Stimulated activated naive CD8-positive, alpha-beta T cell treated with anti-CD3 and anti-CD28 coated beads, Interleukin-15, amount 100 ng/mL, for 72 hours (primary cell): ENCODE measurements at regions not wholly inside any gene's neighbourhood (a gene's known extent, or its start where the extent isn't known, plus 50 kb on each side); places are given as distances from the start of the nearest gene placed in this dataset.
"Not testable (repeated sequence)": the region's sequence is repeated elsewhere in the genome, so short reads cannot be mapped to it uniquely, and the experiment has no call there.

Experiments used
- ATAC-seq: fragments of 150-1000 bp; cut with Tn5 transposase; 2 replicates; pipeline ENCODE4 v1.10.0; 2021; ENCODE audit warnings: mild to moderate bottlenecking, moderate library complexity
- DNase-seq, 2 donors: peaks; one replicate each; pipeline ENCODE4 v3.0.0; 2021 to 2022
- H3K27ac Mint-ChIP-seq, 2 donors: one replicate each; pipeline ENCODE4 v1.8.0; 2022; ENCODE audit warnings: mild to moderate bottlenecking in 2 of 2, mixed read lengths in 2 of 2, moderate library complexity in 2 of 2
- H3K27me3 Mint-ChIP-seq: one replicate; pipeline ENCODE4 v1.8.0; 2022; ENCODE audit warnings: mixed read lengths
- H3K4me1 Mint-ChIP-seq: one replicate; pipeline ENCODE4 v1.8.0; 2022; ENCODE audit warnings: mild to moderate bottlenecking, mixed read lengths
- H3K4me3 Mint-ChIP-seq, 2 donors: one replicate each; pipeline ENCODE4 v1.8.0; 2022; ENCODE audit warnings: mild to moderate bottlenecking in 2 of 2, mixed read lengths in 2 of 2, moderate library complexity in 1 of 2
- H3K9me3 Mint-ChIP-seq, 2 donors: one replicate each; pipeline ENCODE4 v1.8.0; 2022; ENCODE audit warnings: mixed read lengths in 2 of 2

DNA sequence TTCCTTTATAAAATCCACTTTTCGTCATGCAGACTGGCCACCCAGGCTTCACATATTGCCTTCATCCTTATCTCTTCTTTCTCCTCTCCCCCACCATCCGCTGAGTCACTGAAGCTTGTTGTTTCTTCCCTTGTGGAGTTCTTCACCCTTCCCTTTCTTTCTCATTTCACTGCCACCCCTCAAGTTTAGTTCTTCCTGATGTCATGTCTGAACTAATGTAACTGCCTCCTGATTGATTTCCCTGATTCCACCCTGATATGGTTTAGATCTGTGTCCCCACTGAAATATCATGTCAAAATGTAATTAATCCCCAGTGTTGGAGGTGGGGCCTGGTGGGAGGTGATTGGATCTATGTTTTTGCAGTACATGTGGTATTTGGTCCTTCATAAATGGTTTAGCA lies 151.4 kb downstream of the CPEB2 start:
- H3K9me3 Mint-ChIP-seq = peaks cover 11 to 21% of the 10 kb centered on the region in 2 donors
- no peak for ATAC-seq

DNA sequence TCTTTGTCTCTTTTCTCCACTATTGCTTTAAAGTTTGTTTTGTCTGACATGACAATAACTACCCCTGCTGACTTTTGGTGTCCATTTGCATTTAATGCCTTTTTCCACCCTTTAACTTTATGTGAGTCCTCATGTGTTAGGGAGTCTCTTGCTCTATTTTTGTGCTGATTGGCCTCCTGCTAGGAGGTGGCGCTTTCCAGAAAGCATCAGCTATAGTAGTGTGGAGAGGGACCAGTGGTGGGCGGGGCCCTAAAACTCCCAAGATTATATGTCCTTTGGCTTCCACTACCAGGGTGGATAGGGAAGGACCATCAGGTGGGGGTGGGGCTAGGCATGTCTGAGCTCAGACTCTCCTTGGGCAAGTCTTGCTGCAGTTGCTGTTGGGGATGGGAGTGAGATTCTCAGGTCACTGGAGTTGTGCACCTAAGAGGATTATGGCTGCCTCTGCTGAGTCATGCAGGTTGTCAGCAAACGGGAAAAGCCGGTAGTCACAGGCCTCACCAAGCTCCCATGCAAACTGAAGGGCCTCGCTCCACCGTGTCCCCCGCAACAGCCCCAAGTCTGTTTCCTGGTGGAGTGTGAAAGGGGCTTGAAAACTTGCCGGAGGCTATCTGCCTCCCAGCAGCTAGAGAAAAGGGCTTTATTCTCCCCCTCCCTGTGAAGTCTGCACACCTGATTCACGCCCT lies 156.3 kb downstream of the CPEB2 start:
- DNase-seq (no peak), ATAC-seq (no peak)
- peaks cover 11 to 21% of the 10 kb centered on the region in 2 donors for H3K9me3 Mint-ChIP-seq
- H3K4me1 Mint-ChIP-seq = no peaks in the 10 kb centered on the region
- H3K27ac Mint-ChIP-seq = peak overlapping the region in 1 of 2 donors; percentile 77
- peaks cover 32% of the 10 kb centered on the region for H3K27me3 Mint-ChIP-seq
- H3K4me3 Mint-ChIP-seq = no peak overlapping the region

More for the DNA sequence above, 151.4 kb downstream of the CPEB2 start:
- peaks cover 19% of the 10 kb centered on the region for H3K27me3 Mint-ChIP-seq
- no peak for DNase-seq
- H3K27ac Mint-ChIP-seq = no peak overlapping the region
- no peaks in the 10 kb centered on the region for H3K4me1 Mint-ChIP-seq
- no peak overlapping the region for H3K4me3 Mint-ChIP-seq

DNA sequence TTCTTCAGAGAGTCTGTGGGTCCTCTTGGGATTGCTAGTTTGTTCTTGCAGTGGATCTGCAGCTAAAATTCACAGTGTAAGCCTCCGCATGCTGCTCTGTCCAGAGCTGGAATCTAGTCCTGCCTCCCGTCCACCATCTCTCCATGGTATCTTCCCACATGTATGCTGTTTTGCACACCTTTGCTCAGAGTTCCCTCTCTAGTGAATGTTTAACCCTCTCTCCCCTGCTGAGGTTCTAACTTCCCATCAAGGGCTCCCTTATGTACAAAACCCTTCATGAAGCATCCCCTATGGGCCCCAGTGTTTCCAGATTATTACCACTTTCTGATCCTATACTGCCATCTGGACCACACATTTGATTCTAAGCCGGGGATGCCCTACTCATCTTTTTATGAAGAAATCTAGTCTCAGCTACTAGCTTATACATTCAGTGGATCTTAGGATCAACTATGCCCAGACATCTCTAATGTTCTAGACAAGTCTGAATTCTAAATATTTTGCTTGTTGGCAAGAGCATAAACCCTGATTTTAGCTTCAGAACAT lies 157.3 kb downstream of the CPEB2 start:
- Mint-ChIP-seq H3K9me3 (peaks cover 11 to 21% of the 10 kb centered on the region in 2 donors), H3K4me1 (no peaks in the 10 kb centered on the region), H3K27ac (no peak overlapping the region), H3K4me3 (no peak overlapping the region), H3K27me3 (peaks cover 32% of the 10 kb centered on the region)
- no peak for DNase-seq
- no peak for ATAC-seq

DNA sequence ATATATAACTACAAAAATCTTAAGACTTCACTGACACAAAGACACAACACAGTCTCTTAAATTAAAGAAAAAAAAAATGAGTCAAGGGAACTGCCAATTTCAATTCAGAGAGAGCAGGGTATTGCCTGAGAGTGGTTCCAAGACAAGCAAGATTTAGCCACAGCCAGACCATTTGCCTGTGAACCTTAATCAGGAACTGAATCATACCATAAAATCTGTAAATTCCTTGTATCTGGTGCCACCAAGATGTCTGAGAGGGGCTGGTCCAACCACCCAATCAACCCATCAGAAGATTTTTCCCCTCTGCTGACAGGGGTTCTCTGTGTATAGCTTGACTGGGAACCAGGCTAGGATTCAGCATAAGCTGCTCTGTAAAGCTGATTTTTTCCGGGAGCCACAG lies 159.2 kb downstream of the CPEB2 start:
- H3K27ac Mint-ChIP-seq = no peak overlapping the region
- H3K4me3 Mint-ChIP-seq = no peak overlapping the region
- no peaks in the 10 kb centered on the region for H3K4me1 Mint-ChIP-seq
- H3K9me3 Mint-ChIP-seq = peaks cover 0 to 10% of the 10 kb centered on the region in 2 donors
- H3K27me3 Mint-ChIP-seq = peaks cover 23% of the 10 kb centered on the region
- DNase-seq (no peak), ATAC-seq (no peak)

DNA sequence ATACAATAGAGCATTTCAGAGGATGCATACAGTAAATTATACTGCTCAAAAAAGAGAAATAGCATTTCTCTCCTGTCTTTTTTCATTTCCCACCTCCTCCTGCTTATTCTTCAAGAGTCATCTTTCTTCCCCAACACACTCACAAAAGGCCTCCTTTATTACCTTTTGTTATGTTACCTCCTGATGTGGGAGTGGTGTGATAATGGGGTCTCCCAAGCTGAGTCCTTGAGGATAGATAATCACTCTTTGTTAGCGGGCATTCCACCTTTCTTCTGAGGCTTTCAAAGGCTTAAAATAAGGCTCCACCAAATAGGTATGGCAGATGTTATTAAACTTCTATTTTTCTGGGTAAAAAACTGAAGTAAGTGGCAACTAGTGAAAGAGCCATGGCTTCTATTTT lies 159.8 kb downstream of the CPEB2 start:
- no peak overlapping the region for H3K4me3 Mint-ChIP-seq
- no peak overlapping the region for H3K27ac Mint-ChIP-seq
- ATAC-seq = no peak
- H3K27me3 Mint-ChIP-seq = peaks cover 21% of the 10 kb centered on the region
- no peaks in the 10 kb centered on the region for H3K4me1 Mint-ChIP-seq
- DNase-seq = no peak
- H3K9me3 Mint-ChIP-seq = peaks cover 0 to 8% of the 10 kb centered on the region in 2 donors

DNA sequence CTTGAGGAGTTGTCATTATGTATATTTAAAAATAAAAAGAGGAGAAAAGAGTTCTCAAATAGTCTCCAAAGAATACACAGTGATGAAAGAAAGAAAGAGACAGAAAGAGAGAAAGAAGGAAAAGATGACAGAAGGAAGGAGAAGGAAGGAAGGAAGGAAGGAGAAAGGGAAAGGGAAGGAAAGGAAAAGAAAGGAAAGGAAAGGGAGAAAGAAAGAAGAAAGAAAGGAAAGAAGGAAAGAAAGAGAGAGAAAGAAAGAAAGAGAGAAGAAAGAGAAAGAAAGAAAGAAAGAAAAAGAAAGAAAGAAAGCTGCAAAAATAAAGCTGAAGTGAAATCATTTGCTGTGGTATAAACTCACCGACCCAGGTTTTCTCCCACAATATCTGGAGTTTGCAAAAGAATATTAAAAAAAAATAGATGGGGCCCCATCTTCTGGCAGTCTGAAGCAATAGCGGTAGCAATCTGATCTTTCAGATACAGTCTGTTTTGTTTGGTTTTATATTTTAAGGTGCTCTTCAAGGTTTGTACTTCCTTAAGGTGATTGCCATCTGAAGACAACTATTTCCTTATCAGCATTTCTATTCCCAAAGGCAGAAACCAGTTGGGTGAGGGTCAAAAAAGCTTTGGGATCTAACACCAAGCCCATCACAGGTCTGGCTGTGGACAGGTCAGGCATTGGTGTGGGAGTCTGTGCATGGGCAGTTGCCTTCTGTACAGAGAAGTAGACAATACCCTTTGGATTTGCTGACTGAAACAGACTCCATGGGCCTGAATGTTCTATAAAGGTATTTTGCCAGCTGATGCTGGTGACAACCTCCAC lies 160.4 kb downstream of the CPEB2 start:
- Mint-ChIP-seq H3K27me3 (peaks cover 16% of the 10 kb centered on the region), H3K9me3 (peaks cover 0 to 2% of the 10 kb centered on the region in 2 donors), H3K4me1 (no peaks in the 10 kb centered on the region), H3K4me3 (no peak overlapping the region), H3K27ac (no peak overlapping the region)
- no peak for ATAC-seq
- DNase-seq = no peak

DNA sequence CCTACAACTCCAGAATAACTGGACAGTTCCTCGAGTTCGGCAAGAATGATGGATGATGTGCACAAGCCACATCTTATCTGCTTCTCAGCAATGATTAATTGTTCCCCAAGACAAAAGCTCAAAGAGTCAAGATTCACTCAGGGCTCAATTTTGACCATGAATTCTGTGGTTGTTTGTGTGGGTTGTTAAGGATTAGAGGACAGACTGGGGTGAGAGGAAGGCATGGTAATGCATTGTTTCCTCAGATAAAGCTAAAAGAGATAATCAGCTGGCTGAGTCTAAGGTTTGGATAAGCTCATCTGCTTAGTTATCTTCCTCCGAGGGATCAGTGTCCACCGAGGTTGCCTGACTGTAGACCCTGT lies 161.0 kb downstream of the CPEB2 start:
- ATAC-seq = no peak

DNA sequence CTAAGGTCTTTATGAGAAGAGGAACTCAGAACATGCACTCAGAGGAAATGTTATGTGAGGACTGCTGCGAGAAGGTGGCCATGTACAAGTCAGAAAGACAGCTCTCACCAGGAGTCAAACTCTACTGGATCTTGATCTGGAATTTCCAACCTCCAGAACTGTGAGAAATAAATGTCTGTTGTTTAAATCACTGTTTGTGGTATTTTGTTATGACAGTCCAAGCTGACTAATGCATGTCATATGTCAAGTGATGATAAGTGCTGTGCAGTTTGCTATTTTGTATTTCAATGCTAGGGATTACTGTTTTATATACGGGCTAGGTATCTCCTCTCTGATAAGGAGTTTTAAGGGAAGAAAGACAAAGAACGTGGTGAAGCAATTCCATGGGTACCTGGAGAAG lies 162.3 kb downstream of the CPEB2 start:
- DNase-seq = no peak
- H3K9me3 Mint-ChIP-seq = no peaks in the 10 kb centered on the region
- peaks cover 4% of the 10 kb centered on the region for H3K27me3 Mint-ChIP-seq
- H3K4me3 Mint-ChIP-seq = no peak overlapping the region
- no peak for ATAC-seq
- H3K27ac Mint-ChIP-seq = no peak overlapping the region
- H3K4me1 Mint-ChIP-seq = no peaks in the 10 kb centered on the region

More for the DNA sequence above, 161.0 kb downstream of the CPEB2 start:
- H3K27me3 Mint-ChIP-seq = peaks cover 13% of the 10 kb centered on the region
- no peaks in the 10 kb centered on the region for H3K9me3 Mint-ChIP-seq
- H3K4me1 Mint-ChIP-seq = no peaks in the 10 kb centered on the region
- no peak for DNase-seq
- H3K4me3 Mint-ChIP-seq = no peak overlapping the region
- H3K27ac Mint-ChIP-seq = no peak overlapping the region

DNA sequence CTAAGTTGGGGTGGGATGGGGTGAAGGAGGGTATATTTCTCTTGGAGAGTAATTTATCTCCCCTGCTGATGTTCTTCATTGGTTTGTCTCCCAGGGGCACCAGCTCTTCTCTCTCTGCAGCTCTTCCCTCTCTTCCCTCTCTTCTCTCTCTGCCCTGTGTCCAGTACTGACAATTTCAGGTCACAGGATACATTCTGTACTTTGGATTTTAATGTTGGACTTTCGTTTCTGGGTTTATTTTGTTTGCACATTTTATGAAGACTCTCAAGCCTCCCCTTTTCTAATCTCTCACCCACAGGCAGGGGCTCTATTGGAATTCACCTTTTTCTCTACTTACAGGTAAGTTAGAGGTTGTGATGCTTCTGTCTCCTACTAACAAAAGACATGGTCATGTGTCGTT lies 165.5 kb downstream of the CPEB2 start:
- H3K9me3 Mint-ChIP-seq = peaks cover 5 to 8% of the 10 kb centered on the region in 2 donors
- H3K4me3 Mint-ChIP-seq = no peak overlapping the region
- peaks cover 9% of the 10 kb centered on the region for H3K27me3 Mint-ChIP-seq
- ATAC-seq (no peak), DNase-seq (no peak)
- no peak overlapping the region for H3K27ac Mint-ChIP-seq
- no peaks in the 10 kb centered on the region for H3K4me1 Mint-ChIP-seq

DNA sequence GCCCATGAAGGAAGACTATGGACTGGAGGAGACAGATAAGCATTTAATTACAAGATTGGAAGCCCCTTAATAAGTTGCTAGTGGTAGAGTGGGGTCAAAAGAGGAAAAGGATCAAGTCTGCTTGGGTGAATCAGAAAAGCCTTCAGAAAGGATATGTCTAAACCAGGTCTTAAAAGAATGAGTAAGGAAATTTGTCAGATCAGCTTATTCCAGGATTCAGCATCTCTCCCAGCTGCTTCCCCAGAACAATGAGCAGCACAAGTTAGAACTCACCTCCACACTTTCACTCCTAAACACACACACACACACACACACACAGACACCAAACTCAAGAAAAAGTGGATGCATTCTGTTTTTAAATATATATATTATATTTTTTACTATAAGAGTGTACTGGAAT lies 166.5 kb downstream of the CPEB2 start:
- H3K9me3 Mint-ChIP-seq = peaks cover 5 to 8% of the 10 kb centered on the region in 2 donors
- DNase-seq (no peak), ATAC-seq (no peak)
- peaks cover 9% of the 10 kb centered on the region for H3K27me3 Mint-ChIP-seq
- no peak overlapping the region for H3K4me3 Mint-ChIP-seq
- no peaks in the 10 kb centered on the region for H3K4me1 Mint-ChIP-seq
- no peak overlapping the region for H3K27ac Mint-ChIP-seq

DNA sequence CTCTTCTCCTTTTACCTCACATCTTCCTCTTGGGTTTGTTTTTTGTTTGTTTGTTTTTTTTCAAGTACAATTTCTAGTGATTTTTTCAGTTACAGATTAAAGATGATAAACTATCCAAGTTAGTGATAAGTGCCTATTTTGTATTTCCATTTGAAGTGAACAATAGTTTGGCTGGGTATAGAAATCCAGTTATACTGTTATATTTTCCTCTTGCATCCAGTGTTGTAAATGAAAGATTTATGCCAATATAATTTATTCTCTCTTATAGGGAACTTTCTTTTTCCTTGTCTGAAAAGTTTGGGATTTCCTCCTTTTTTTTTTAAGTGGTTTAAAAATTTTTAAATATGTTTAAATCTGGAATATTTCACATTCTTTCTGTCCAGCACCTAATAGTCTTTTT lies 169.4 kb downstream of the CPEB2 start:
- H3K27ac Mint-ChIP-seq = no peak overlapping the region
- H3K4me1 Mint-ChIP-seq = no peaks in the 10 kb centered on the region
- ATAC-seq (no peak), DNase-seq (no peak)
- peaks cover 16% of the 10 kb centered on the region for H3K27me3 Mint-ChIP-seq
- peaks cover 5 to 8% of the 10 kb centered on the region in 2 donors for H3K9me3 Mint-ChIP-seq
- H3K4me3 Mint-ChIP-seq = no peak overlapping the region

DNA sequence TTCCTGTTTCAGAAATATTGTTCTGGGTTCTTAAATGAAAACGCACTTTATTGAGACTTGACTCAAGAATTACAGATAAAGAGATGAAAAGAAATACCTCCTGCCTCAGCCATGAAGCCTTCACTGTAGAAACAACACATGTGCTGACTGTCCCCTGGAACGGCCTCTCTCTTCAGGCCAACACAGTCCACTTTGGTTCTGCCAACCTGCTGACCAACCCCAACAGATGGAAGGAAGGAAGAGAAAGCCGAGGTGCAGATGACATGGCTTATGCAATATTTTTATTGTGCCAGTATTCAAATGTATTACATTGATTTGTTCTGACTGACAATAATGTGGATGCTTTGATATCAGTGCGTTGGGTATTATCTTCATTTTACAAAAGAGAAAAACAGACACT lies 171.0 kb downstream of the CPEB2 start:
- Mint-ChIP-seq H3K4me3 (no peak overlapping the region), H3K4me1 (no peaks in the 10 kb centered on the region), H3K9me3 (peaks cover 5 to 8% of the 10 kb centered on the region in 2 donors), H3K27me3 (peaks cover 16% of the 10 kb centered on the region), H3K27ac (no peak overlapping the region)
- DNase-seq (no peak), ATAC-seq (no peak)

DNA sequence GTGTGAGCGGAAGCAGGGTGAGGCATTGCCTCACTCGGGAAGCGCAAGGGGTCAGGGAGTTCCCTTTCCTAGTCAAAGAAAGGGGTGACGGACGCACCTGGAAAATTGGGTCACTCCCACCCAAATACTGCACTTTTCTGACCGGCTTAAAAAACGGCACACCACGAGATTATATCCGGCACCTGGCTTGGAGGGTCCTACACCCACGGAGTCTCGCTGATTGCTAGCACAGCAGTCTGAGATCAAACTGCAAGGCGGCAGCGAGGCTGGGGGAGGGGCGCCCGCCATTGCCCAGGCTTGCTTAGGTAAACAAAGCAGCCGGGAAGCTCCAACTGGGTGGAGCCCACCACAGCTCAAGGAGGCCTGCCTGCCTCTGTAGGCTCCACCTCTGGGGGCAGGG lies 171.9 kb downstream of the CPEB2 start:
- not testable (repeated sequence) for H3K4me1 Mint-ChIP-seq, H3K9me3 Mint-ChIP-seq, DNase-seq, H3K4me3 Mint-ChIP-seq, H3K27ac Mint-ChIP-seq, ATAC-seq
- peaks cover 16% of the 10 kb centered on the region for H3K27me3 Mint-ChIP-seq

DNA sequence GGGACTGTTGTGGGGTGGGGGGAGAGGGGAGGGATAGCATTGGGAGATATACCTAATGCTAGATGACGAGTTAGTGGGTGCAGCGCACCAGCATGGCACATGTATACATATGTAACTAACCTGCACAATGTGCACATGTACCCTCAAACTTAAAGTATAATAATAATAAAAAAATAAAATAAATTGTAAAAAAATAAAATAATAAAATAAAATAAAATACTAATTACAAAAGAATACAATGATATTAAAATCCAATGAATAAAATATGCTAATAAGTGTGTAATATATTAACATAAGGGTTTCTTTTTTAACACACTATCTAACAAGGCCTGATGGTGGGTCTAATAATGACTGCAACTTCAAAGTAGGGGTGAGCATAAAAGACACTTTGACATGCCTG lies 177.6 kb downstream of the CPEB2 start:
- H3K4me3 Mint-ChIP-seq, H3K27me3 Mint-ChIP-seq, ATAC-seq, H3K9me3 Mint-ChIP-seq, H3K27ac Mint-ChIP-seq, DNase-seq: not testable (repeated sequence)
- H3K4me1 Mint-ChIP-seq = peaks cover 15% of the 10 kb centered on the region

DNA sequence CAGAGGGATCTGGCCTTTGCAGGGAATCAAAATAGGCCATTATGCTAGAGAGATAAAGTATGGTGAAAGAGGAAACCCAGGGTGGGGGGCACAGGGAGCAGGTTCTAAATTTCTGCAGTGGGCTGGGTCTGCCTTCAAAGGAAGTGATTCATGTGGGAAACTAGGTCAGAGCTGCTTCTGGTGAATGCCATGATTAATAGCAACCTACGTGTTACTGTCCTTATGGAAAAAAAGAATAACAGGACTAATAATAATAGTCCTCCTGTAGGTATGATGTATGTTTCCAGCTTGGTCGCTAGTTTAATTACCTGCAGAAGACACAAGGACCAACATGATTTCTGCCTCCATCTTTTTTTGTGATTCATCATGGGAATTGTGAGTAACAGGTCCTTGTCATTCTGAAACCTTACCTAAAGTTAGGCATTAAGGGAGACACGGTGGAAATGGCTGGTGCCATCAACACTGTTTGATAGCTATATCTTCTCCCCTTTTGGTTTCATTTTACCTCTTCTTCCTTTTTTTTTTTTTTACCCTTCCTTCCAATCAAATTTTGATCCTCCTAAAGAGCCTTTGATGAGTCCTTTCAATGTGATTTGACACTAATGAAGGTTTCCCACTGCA lies 180.4 kb downstream of the CPEB2 start:
- no peaks in the 10 kb centered on the region for H3K9me3 Mint-ChIP-seq
- H3K4me1 Mint-ChIP-seq = peaks cover 15% of the 10 kb centered on the region
- H3K27ac Mint-ChIP-seq = no peak overlapping the region
- H3K27me3 Mint-ChIP-seq = peaks cover 10% of the 10 kb centered on the region
- DNase-seq = peak in 1 of 2 donors; percentile 19
- no peak overlapping the region for H3K4me3 Mint-ChIP-seq
- ATAC-seq = peak; percentile 88

DNA sequence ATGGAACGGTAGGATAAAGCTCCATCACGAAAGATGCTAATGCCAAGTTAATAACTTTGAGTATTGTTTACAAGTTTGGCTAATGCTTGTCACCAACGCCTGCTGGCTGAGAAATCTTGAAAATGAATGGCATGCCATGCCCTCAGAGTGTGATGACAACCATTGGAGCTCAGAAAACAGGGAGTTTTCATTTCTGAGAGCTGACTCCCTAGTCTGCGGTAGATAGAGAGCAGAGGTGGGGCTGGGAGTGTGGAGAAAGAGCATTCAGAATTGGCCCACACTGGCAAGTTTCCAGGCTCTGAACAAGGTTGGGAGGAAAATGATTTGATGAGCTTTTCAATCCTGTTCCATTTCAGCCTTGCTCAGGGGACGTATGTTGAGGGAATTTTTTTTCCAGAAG lies 183.9 kb downstream of the CPEB2 start:
- ATAC-seq (no peak), DNase-seq (no peak)
- Mint-ChIP-seq H3K4me1 (peaks cover 15% of the 10 kb centered on the region), H3K4me3 (no peak overlapping the region), H3K9me3 (no peaks in the 10 kb centered on the region), H3K27ac (no peak overlapping the region), H3K27me3 (peaks cover 10% of the 10 kb centered on the region)
